ENCODE measurements at regions not wholly inside any gene's neighbourhood (a gene's known extent, or its start where the extent isn't known, plus 50 kb on each side); places are given as distances from the start of the nearest gene placed in this dataset.

DNA sequence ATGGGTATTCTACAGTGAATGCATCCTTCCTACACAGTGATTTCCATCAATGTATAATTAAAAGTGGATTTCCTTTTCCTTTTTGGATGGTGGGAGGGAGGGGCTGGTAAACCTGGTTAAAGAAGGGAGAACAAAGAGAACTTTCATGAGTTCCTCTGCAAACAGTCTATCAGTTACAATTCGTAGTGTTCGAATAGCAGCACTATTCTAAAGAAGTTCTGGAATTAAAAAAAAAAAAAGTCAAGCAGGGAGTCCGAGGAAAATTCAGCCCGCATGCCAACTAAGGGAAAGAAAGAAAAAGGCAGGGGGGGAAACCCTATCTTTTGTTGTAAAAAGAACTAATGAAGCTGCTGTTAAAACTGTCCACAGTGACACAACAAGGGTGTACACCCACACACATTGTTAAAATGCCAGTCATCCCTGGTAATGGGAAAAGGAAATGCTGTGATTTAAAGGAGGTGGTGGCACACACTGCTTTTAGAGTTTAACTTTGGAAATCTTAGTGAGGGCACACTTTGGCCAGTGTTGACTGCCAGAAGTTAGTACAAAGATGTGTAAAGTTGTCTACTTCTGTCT, 521.2 kb downstream of the ZIC1 start:
- intact Hi-C loops (cut with DNase I): no loop called here
- no peak for DNase-seq
- 56% methylated on average over 4 of the region's 4 CpGs for WGBS (ENCODE audit: insufficient coverage, low coverage, low lambda C conversion rate, missing lambda C conversion rate)

DNA sequence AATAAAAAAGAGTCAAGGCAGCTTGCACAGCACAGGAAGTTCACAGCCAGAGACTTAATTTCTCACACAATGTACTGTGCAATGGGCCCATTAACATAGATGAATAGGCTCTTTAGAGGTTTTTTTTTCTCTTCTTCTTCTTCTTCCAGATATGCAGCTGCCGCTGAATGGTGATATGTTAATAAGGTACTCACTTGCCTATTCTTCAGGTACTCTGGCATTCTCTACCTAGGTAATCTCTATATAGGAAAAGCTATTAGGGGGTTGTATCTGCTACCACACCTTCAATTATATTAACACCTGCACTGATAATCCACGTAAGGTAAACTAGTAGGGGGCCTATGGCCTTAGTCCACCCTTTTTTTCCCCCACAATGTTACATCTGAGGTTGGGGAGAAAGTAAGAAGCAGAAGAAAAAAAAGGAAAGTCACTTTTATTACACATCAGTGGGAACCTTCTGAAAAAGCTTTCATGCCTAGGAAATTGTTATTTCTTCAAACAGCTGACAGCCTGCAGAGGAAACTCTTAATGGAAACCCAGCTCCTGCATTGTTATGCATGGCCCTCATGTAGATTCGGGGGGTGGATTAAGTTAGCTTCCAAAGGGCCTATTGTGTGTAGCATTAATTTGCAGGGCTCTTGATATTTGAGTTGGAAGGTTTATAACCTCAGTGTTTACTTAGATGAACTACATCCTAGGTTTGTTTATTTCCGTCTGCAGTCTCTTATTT, 525.5 kb downstream of the ZIC1 start:
- 36% methylated on average over 4 of the region's 4 CpGs for WGBS (ENCODE audit: insufficient coverage, low coverage, low lambda C conversion rate, missing lambda C conversion rate)
- no peak overlapping the region for H3K27ac ChIP-seq
- no peaks in the 10 kb centered on the region for H3K27me3 ChIP-seq
- ATAC-seq: no peak
- H3K4me1 ChIP-seq: no peaks in the 10 kb centered on the region
- intact Hi-C loops (cut with DNase I): no loop called here
- H3K4me3 ChIP-seq: no peak overlapping the region
- no peaks in the 10 kb centered on the region for H3K36me3 ChIP-seq
- no peaks in the 10 kb centered on the region for H3K9me3 ChIP-seq
- TF ChIP-seq, protein P1, sequence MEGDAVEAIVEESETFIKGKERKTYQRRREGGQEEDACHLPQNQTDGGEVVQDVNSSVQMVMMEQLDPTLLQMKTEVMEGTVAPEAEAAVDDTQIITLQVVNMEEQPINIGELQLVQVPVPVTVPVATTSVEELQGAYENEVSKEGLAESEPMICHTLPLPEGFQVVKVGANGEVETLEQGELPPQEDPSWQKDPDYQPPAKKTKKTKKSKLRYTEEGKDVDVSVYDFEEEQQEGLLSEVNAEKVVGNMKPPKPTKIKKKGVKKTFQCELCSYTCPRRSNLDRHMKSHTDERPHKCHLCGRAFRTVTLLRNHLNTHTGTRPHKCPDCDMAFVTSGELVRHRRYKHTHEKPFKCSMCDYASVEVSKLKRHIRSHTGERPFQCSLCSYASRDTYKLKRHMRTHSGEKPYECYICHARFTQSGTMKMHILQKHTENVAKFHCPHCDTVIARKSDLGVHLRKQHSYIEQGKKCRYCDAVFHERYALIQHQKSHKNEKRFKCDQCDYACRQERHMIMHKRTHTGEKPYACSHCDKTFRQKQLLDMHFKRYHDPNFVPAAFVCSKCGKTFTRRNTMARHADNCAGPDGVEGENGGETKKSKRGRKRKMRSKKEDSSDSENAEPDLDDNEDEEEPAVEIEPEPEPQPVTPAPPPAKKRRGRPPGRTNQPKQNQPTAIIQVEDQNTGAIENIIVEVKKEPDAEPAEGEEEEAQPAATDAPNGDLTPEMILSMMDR (IDR thresholded peaks at IDR 0.05): no peak
- no peak for TF ChIP-seq POLR2A (IDR thresholded peaks at IDR 0.05)
- DNase-seq: no peak

More for the DNA sequence above, 521.2 kb downstream of the ZIC1 start:
- no peak for ATAC-seq
- Histone ChIP-seq H3K27ac (no peak overlapping the region), H3K4me3 (no peak overlapping the region), H3K27me3 (no peaks in the 10 kb centered on the region), H3K4me1 (no peaks in the 10 kb centered on the region), H3K36me3 (no peaks in the 10 kb centered on the region), H3K9me3 (no peaks in the 10 kb centered on the region)
- TF ChIP-seq, protein P1 (IDR thresholded peaks at IDR 0.05): no peak
- no peak for TF ChIP-seq POLR2A (IDR thresholded peaks at IDR 0.05)

DNA sequence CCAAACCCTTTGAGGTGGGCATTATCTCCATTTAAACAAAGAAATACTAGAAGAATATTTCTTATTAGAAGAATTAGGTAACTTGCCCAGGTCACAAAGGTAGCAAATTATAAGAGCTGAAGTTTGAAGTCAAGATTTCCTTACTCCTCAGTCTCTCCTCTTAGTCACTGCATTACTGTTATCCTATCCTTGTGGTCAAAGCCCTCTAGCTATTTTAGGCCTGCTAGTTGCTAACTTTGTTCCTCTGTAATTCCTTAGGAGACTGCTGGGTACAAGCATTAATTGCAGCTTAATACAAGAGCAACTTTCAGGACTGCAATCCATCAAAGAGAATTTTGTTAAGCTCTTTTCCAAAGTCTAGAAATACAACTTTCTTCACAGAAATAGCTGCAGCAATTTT, 528.2 kb downstream of the ZIC1 start:
- no peak for TF ChIP-seq POLR2A (IDR thresholded peaks at IDR 0.05)
- TF ChIP-seq, protein P1 (IDR thresholded peaks at IDR 0.05): no peak
- no peak overlapping the region for H3K4me3 ChIP-seq
- intact Hi-C loops (cut with DNase I): no loop called here
- no peaks in the 10 kb centered on the region for H3K4me1 ChIP-seq
- ATAC-seq (no peak), DNase-seq (no peak)
- H3K27ac ChIP-seq: no peak overlapping the region
- no peaks in the 10 kb centered on the region for H3K27me3 ChIP-seq
- no peaks in the 10 kb centered on the region for H3K9me3 ChIP-seq
- no peaks in the 10 kb centered on the region for H3K36me3 ChIP-seq

DNA sequence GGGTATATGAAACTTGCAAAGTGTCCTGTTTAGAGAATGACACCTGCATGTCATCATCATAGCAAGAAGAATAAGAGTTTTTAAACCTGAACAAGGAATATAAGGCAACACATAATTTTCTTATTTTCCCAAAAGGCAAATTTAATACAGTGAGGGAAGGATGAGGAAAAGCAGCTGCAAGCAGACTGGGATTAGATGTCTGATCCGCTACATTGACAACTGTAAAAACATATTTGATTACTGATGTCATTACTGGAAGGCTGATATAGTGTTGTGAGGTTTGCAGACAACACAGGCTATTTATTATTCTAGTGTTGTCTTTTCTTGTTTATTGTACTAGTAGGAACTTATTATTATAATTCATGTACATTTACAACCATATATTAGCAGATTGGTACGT, 528.7 kb downstream of the ZIC1 start:
- WGBS (ENCODE audit: insufficient coverage, low coverage, low lambda C conversion rate, missing lambda C conversion rate): 78% methylated on average over 2 of the region's 2 CpGs
- TF ChIP-seq, protein P1 (IDR thresholded peaks at IDR 0.05): no peak
- TF ChIP-seq POLR2A (IDR thresholded peaks at IDR 0.05): no peak
- H3K9me3 ChIP-seq: no peaks in the 10 kb centered on the region
- intact Hi-C loops (cut with DNase I): no loop called here
- H3K27ac ChIP-seq: no peak overlapping the region
- no peak for ATAC-seq
- no peaks in the 10 kb centered on the region for H3K36me3 ChIP-seq
- no peaks in the 10 kb centered on the region for H3K4me1 ChIP-seq
- DNase-seq: no peak
- no peaks in the 10 kb centered on the region for H3K27me3 ChIP-seq
- H3K4me3 ChIP-seq: no peak overlapping the region
